ENCODE measurements at regions not wholly inside any gene's neighbourhood (a gene's known extent, or its start where the extent isn't known, plus 50 kb on each side); places are given as distances from the start of the nearest gene placed in this dataset.
"Not testable (repeated sequence)": the region's sequence is repeated elsewhere in the genome, so short reads cannot be mapped to it uniquely, and the experiment has no call there.

DNA sequence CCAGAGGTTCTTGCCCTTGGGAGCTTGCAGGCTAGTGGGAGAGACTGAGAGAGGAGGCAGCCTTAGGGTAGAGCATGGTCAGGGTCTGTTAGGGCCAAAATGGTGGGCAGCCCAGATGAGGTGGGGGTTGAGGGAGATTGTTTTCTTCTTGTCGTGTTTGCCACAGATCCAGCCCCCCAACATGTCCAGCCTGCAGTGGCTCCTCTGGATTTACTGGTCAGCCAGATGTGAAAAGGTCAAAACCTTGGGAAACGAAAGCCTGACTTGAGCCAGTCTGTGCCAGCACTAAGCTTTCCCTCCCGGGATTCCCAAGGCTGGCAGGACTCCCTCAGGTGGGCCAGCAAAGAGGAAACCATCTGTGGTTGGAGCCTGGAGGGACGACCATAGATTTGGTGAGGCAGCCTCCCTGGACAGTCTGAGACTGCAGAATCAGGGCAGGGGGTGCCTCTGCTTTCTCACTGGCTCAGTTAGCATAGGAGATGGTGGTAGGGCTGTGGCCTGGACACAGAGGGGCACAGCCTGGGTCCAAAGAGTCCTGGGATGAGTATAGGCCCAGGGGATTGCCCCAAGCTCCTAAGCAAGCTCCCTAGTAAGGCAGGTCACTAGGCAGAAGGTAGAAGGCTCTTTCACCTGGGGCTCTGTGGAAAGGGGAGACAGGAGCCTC, 51.2 kb upstream of the PRR23C start:
- DNase-seq: no peak

DNA sequence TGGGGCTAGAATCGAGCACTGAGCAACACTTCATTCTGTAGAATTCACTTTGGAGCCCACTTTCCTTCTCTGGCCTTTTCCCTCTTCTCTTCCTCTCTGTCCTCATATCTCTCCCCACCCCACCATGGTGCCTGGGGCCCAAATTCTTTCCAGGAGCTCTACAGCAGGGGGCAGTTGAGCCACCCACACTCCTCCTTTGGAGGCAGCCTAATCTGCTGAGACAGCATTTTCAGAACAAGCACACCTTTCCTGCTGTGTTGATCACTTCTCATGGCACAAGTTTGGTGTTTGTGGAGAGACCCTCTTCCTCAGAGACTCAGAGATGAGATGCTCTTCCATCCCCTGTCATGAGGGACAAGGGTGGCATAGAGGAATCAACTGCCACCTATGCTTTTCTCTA, 52.0 kb upstream of the PRR23C start:
- DNase-seq: no peak

DNA sequence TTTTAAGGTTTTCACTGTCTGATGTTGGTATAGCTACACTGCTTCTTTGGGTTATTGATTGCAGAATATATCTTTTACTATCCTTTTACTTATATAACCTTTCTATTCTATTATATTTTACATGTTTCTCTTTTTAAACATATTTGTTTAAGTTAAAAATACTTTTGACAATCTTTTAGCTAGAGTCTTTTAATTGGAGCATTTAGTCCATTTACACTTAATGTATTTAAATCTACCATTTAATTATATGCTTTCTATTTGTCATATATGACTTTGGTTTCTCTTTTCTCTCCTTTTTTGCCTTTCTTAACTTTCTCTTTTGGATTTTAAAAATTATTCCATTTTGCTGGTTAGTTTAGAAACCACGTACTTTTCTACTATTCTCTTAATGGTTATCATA, 53.7 kb upstream of the PRR23C start:
- no peak for DNase-seq

DNA sequence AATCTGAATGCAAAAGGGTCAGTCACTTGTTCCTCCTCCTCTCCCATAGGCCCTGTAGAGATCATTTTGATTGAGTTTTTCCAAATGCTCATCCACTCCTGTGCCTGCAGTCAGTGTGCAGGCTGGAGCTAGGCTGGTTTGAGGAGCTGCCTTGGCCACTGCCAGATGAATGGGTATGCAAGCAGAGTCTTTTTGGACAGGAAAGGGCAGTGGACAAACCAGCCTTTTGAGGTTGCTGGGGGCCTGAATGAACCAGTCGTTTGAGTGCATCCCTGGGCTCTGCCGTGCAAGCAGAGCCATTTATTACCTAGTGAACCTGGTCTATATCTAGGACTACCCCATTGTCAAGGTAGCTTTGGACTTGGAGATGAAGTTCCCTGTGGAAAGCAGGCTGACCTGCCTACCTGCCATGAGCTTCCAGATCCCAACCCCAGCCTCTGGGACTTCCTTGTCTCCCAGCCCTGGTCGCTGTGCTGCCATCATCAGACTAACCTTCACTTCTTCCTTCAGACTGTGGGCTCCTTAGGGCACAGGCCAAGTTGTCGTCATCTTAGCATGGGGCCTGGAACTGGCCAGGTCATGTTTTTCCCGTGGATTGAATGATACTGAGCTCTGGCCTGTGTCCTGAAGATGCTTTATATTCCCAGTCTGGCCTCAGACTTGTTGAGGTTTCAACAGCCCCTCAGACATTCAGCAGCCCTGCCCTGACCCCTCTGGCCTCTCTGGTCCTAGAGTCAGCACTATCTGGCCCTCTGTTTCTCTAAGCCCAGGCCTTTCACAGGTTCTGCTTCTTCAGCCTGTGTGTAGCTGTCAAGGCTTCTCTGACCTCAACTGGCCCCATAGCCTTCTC, 55.5 kb upstream of the PRR23C start:
- no peak for DNase-seq

DNA sequence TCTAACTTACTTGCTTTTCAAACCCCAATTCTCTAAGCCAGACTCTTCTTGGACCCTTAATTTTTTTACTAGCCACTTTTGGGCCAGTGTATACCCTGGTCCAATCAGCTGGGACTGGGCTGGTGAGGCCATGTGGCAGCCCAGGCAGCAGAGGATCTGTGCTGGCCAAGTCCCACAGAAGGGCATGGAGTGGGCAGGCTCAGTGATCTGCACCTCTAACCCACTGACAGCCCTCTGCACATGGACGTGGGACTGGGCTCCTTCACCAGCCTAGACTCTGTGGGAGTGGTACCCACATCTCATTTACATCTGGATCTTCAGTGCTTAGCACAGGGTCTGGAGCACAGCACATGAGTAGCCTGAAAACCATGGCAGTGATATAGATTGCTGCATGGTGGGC, 56.1 kb upstream of the PRR23C start:
- no peak for DNase-seq

DNA sequence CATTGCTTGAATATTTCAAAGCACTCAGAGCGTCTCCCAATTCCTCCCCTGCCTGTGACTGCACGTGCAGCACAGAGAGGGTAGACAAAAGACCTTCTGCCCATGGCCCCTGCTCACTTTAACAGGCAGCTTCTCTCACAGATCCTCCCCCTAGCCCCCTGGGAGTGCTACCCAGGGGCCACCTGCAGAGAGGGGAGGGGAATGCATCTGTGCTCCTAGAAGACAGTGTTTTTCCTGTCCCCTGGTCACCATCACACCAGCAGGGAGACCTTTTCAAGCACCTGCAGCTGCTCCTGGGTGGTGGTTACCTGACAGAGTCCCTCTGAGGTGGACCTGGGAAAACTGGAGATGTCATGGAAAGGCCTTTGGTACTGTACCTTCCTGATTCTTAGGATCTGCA, 56.7 kb upstream of the PRR23C start:
- no peak for DNase-seq

DNA sequence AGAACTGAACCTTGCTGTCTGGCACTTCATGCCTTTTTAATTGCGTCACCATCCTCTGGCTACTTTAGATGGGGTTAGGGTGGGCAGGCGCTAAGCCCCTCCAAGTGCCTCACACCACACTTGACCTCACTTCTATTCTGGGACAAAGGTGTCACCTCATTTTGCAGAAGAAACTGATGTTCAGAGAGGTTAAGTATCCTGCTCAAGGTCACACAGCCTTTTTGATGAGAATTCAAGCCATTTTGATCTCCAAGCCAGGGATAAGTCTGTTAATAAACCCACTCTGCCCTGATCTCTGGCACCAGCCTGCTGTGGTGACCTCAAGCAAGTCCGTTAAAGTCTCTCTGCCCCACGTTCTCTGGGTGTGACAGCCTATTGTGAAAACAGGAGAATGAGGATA, 58.8 kb upstream of the PRR23C start:
- DNase-seq: no peak

DNA sequence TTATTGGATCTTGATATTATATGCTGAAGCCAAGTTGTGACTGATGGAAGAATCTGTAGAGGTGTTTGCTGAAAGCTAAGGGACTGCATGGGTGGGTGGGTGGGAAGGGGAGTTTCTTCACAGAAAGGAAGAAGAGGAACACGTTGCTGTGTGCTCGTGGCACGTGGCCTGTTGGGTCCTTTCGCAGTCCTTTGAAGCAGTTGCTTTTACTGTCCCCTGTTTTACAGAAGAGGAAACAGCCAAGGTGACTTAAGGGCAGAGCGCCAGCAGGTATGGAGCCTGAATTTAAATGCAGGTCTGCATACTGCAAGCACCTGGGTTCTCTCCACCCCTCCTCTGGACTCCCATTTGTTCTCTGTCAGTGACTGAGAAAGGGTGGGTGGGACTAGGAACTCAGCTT, 59.4 kb upstream of the PRR23C start:
- DNase-seq: no peak

DNA sequence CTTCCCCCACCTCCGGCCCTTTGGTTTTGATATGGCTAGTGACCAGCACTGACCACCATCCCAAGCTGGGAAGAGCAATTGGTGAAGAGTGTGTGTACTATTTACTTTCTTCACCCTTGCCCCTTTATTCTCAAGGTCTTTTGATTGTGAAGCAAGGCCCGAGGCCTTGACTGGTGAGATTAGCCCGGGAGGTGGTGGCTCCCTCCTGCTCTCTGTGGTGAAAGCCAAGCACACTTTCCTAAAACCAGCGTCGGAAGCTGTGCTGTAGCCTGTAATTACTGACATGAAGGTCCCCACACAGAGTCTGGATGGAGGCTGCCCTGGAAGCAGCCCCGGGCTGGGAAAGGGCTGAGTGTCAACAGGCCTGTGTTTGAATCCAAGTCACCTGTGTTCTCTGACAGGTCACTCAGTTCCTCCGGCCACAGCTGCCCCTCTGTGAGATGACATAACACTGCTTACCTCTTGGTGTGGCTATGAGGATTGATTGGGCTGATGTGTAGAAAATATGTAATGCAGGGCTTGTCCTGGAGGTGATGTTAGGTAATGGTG, 60.5 kb upstream of the PRR23C start:
- DNase-seq: no peak

DNA sequence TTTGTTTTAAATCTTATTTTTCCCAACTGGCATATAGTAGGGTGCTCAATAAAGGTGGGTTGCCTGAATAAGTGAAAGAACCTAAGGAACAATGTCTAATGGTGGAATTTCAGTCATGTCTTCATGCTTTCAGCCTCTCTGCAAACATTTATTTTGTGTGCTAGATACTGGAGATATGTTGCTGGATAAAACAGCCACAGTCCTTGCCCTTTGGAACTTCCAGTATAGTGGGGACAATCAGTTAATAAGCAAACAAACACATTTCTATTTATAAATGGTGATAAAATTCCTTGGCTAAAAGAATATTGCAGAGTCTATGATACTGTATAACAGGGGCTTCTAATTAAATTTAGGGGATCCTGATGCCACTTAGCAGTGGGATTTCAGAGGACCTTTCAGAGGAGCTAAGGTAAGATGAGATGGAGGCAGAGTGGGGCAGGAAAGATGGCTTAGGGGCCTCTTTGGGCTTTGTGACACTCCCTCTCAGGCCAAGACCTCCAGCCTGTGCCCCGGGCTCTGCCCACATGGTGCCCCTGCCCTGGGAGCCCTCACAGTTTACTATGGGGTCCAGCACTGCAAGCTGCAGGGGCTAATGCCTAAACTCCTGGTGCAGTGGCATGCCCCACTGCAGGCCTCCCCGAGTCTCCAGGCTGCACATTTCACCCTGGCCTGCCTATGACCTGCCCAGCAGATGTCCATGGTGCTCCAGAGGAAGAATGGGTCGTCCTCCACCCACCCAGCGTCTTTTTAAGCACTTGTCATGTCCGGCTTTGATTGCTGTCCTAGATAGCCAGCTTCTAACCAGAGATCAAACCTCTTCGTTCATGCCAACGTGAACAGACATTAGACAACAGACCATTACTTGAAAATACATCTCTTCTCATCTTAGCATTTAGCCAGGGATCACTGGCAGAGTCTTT, 61.6 kb upstream of the PRR23C start:
- no peak for DNase-seq

DNA sequence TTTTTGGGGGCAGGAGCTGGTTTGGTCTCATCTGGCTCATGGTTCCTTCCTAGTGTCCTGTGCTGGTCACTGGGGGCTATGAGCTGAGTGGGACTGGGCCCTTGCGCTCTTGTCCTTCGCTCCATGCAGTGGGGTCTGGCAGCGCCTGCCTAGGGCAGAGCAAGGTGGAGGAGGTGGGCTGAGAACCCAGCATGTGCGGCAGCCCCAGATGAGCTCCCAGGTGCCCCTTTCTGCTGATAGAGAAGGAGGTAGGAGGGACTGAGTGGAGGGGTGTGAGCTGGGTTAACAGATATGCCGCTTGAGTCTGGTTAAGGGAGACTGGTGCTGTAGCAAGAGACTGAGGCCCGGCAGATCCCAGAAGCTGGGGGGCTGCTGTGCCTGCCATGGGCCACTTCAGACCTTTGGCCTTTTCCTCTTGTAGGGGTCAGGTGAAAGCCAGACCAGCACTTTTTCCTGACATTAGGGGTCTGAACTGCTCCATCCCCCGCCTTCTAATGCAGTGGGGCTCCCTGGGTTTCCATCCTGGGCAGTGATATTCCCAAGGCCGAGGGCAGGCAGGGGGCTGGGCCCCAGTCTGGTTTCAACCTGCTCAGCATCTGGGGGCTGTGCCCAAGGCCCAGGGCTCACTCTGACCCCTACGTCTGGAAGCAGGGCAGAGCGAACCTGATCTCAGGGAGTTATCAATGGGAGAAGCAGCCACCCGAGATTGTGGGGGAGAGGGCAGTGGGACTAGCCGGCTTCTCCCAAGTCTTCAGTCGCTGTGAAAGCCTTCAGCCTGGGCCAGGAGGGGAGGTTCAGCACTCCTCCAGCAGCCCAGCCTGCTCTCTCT, 62.9 kb upstream of the PRR23C start:
- DNase-seq: no peak

DNA sequence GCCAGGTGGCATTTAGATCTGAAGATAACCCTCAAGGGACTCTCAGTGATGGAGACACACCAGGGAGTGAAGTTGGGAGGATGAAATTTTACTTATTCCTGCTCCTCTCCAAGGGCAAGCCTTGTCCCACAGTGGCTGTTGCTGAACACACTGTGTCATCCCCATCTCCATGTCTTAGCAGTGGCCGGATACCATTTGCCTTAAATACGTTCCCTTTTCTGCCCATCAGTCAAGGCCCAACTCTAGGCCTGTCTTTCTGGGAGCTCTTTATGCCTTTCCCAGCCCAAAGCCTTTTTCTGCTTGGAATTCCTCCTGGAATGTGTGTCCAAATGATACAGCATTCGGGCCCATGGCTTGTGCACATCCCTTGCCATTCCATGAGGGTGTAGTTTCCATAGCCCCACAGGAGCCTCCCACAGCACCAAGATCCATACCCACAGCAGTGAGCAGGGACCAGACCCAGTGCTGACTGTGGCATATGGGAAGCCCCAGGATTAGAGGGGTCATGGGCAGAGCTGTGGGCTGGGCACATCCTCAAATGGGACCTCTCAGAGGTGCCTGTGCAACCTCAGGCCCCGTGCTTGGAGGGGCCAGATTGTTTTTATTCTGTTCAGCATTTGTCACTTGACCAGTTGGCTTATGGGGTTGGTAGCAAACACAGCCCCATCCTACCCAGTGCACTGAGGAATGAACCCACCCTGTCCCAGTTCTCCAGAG, 63.7 kb upstream of the PRR23C start:
- no peak for DNase-seq

DNA sequence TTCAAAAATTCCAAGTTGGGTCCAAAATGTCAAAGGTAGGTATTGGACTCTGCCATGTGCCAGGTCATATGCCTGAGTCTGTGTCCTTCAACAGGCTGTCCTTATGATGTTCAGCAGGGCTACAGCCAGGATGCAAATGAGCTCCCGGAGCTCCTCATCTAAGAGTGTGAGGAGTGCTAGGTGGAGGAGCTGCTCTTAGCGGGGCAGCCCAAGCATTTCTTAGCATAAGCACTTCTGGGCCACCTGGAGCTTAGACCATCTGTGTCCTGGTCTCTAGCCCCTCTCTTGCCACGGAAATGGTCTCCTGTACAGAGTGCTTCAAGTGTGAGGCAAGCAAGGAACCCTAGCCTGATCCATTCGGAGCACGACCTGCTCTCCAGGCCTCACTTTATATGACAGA, 64.6 kb upstream of the PRR23C start:
- DNase-seq: no peak

DNA sequence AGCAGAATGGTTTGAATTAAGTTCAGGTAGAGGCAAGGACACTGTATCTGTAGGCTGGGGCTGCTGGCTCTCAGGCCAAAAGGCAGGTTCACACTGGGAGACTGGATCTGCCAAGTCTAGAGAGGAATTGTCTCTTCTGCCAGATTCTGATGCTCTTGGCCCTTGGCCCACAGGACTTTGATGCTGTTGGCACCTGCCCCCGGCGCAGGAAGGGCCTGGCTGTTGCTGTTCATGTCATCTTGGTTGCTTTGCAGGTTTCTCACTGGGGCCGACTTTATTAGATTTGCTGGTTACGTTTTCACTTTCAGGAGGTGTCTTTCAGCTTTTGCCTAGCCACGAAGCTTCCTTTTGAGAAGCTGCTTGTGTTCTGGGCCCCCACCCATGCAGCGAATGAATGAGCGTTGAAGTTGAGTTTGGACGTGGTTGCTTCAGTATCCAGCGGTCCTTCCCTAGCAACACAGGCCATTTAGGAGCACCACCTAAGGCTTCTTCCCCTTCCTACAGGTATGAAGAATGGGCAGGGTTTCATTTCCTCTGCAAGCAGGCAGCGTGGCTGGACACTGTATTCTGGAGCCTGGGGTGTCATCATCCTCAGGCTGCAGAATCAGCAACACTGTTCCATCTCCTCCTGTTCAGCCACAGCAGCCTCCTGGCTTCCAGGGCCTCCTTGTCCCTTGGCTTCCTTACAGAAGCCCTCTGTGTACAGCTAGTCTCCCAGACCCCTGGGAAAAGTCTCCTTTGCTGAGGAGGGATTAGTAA, 65.6 kb upstream of the PRR23C start:
- DNase-seq: no peak

DNA sequence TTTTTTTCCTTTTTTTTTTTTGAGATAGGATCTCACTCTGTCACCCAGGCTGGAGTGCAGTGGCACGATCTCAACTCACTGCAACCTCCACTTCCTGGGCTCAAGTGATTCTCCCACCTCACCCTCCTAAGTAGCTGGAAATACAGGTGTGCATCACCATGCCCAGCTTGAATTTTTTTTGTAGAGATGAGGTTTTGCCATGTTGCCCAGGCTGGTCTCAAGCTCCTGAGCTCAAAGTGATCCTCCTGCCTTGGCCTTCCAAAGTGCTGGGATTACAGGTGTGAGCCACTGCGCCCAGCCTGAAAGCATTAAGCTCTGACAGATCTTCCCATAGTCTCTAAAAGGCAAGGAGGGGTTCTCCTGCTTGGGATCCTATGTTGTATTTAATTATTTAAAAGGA, 66.2 kb upstream of the PRR23C start:
- not testable (repeated sequence) for DNase-seq

DNA sequence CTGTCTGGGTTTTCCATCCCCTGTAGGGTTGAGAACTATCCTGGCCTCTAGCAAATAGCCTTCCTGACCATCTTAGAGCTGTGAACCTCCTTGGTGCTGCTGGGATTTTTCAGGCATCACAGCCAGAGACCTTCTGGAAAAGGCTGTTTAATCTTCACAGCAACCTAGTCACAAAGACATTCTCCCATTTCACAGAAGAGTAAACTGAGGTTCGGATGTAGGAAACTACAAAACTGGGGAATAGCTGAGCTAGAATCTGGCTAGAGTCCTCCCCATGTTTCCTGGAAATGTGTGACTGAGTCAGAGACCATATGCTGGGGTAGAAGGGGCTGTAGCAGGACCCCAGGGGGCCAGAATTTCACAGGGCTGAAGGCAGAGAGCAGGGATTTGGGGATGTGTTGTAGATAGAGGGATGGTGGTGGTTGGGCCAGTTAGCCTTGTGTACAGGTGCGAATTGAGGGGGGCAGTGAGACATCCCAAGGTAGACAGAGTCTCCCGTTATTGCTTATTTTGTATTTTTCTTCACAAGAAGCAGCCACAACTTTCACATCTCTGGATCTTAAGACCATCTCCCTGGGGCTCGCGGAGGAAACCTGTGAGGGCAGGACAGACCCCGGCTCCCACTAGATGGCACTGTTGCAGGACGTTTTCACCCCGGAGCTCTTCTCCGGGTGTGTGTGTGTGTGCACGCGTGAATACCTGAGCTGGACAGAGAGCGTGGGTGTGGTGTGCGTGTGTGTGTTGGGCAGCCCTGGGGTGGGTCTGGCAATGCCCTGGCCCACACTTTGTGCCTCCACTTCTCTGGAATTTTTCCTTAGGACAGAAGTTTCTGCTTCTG, 66.9 kb upstream of the PRR23C start:
- peak; percentile 68 to 76 for DNase-seq

DNA sequence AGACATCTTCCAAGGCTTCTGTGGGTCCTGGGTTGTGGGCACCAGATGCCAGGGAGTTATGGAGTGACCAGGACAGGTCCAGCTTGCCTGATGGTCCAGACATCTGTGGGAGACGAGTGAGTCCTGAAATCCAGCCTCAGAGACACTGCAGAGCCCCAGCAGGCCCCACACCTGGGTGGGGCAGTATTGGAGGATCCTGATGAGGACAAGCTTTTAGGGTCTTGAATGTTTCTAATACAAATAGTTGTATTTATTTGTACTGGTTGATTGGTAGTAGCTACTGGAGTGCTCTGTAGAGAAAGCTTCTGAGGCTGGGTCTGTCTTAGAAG, 67.5 kb upstream of the PRR23C start:
- no peak for DNase-seq

DNA sequence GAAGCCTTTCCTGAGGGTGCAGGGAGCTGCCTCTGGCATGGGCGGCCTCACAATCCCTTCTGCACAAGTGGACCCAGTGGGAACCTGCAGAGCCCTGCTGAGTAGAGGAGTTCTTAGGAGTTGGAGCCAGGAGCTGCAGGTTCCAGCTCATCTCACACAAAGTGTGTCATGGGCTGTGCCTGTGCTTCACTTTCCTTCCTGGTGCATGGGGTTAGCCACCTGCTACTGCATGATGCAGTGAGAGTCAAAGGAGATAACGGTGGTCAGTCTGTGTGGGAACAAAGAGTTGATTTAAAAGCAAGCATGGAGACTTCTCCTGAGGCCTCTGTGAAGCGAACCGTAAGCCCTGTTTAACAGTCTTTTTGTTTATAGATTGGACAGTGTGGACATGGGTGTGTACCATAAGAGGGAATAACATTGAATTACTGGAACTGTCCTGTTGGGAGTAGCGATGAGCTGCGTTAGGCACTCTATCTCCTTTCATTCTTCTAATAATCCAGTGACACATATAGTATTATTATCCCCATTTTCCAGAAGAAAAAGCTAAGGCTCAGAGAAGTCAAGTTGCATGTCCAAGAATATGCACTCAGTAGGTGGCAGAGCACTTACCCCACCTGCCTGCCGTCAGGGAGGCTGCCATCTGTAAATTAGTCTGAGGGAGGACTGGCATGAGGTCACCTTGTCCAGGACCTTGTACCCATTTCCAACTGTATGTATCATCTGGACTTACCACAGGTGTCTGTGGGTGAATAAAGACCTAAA, 68.7 kb upstream of the PRR23C start:
- DNase-seq: peak in 1 of 2 experiments; percentile 5

DNA sequence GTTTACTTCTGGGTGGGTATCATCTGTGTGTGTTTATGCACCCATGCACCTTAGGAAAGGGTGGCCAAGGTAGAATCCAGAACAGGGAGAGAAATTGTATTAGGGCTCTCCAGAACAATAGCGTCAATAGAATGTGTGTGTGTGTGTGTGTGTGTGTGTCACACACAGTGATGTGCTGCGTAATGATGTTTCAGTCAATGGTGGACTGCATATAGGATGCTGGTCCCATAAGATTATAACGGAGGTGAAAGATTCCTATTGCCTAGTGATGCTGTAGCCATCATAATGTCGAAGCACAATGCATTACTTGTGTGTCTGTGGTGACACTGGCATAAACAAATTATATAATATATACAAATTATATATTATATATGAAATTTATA, 69.3 kb upstream of the PRR23C start:
- no peak for DNase-seq
